Panc1 (cell line): ENCODE measurements at regions not wholly inside any gene's neighbourhood (a gene's known extent, or its start where the extent isn't known, plus 50 kb on each side); places are given as distances from the start of the nearest gene placed in this dataset.

ENCODE experiments used
- POLR2AphosphoS5 ChIP-seq: IDR thresholded peaks from 2 replicates; pipeline ENCODE4 v1.6.1; 2012; ENCODE audit warnings: mild to moderate bottlenecking, low read depth, low read length, moderate library complexity
- SIN3A ChIP-seq: IDR thresholded peaks from 2 replicates; pipeline ENCODE4 v1.6.1; 2012; ENCODE audit warnings: low read depth, mild to moderate bottlenecking, low read length, moderate library complexity, borderline replicate concordance; ENCODE audit not compliant: insufficient read depth
- TCF7L2 ChIP-seq: IDR thresholded peaks from 2 replicates; pipeline ENCODE4 v1.6.1; 2011; ENCODE audit warnings: mild to moderate bottlenecking, low read depth, low read length, inconsistent platforms
- TF ChIP-seq, protein P1 (sequence below): fragments of 450-650 bp; IDR thresholded peaks from 2 replicates; pipeline ENCODE4 v1.5.1; 2017; ENCODE audit warnings: mild to moderate bottlenecking
- TF ChIP-seq, protein P2 (sequence below), 2 experiments: IDR thresholded peaks; 2 replicates each; pipeline ENCODE4 v1.6.1; 2011 to 2012; ENCODE audit warnings: low read depth in 2 of 2, control low read depth in 1 of 2, low read length in 1 of 2, mild to moderate bottlenecking in 1 of 2, moderate library complexity in 1 of 2; ENCODE audit not compliant: insufficient read depth in 1 of 2

DNA sequence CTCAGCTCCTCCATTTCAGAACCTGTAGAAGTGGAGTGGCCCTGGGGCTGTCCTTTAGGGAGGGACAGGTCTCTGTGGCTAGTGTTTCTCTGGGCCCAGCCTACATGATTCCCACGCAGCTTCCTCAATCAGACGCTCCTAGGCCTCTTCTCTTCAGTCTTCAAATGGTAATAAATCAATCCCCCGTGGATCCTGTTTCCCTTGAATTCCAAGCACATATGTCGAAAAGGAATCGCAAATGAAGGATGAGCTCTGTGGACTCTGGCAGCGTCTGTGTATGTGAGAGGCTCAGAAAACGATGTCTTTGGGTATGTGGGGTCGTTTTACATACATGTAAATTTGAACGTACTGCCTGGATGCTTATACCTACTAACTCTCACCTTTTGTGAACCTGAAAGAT is 98.5 kb upstream of the ST8SIA3 start:
- TF ChIP-seq, protein P1, sequence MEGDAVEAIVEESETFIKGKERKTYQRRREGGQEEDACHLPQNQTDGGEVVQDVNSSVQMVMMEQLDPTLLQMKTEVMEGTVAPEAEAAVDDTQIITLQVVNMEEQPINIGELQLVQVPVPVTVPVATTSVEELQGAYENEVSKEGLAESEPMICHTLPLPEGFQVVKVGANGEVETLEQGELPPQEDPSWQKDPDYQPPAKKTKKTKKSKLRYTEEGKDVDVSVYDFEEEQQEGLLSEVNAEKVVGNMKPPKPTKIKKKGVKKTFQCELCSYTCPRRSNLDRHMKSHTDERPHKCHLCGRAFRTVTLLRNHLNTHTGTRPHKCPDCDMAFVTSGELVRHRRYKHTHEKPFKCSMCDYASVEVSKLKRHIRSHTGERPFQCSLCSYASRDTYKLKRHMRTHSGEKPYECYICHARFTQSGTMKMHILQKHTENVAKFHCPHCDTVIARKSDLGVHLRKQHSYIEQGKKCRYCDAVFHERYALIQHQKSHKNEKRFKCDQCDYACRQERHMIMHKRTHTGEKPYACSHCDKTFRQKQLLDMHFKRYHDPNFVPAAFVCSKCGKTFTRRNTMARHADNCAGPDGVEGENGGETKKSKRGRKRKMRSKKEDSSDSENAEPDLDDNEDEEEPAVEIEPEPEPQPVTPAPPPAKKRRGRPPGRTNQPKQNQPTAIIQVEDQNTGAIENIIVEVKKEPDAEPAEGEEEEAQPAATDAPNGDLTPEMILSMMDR = no peak
- no peak for TF ChIP-seq POLR2AphosphoS5
- no peak for TF ChIP-seq TCF7L2
- TF ChIP-seq, protein P2, sequence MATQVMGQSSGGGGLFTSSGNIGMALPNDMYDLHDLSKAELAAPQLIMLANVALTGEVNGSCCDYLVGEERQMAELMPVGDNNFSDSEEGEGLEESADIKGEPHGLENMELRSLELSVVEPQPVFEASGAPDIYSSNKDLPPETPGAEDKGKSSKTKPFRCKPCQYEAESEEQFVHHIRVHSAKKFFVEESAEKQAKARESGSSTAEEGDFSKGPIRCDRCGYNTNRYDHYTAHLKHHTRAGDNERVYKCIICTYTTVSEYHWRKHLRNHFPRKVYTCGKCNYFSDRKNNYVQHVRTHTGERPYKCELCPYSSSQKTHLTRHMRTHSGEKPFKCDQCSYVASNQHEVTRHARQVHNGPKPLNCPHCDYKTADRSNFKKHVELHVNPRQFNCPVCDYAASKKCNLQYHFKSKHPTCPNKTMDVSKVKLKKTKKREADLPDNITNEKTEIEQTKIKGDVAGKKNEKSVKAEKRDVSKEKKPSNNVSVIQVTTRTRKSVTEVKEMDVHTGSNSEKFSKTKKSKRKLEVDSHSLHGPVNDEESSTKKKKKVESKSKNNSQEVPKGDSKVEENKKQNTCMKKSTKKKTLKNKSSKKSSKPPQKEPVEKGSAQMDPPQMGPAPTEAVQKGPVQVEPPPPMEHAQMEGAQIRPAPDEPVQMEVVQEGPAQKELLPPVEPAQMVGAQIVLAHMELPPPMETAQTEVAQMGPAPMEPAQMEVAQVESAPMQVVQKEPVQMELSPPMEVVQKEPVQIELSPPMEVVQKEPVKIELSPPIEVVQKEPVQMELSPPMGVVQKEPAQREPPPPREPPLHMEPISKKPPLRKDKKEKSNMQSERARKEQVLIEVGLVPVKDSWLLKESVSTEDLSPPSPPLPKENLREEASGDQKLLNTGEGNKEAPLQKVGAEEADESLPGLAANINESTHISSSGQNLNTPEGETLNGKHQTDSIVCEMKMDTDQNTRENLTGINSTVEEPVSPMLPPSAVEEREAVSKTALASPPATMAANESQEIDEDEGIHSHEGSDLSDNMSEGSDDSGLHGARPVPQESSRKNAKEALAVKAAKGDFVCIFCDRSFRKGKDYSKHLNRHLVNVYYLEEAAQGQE (IDR thresholded peaks at IDR 0.05; ENCODE audit: insufficient read depth in 1 of 2, low read depth in 2 of 2, low read length in 1 of 2) = no peak
- no peak for TF ChIP-seq SIN3A
